GM19467 (cell line): ENCODE measurements at regions not wholly inside any gene's neighbourhood (a gene's known extent, or its start where the extent isn't known, plus 50 kb on each side); places are given as distances from the start of the nearest gene placed in this dataset.

Experiments used
- ATAC-seq: cut with Tn5 transposase; IDR thresholded peaks from one replicate; pipeline ENCODE4 v1.9.1; 2021; ENCODE audit warnings: mild to moderate bottlenecking, moderate library complexity; ENCODE audit not compliant: unreplicated experiment

- no peak for ATAC-seq
Measured at GRCh38 chr16:64470916-64471315, 650.9 kb downstream of the CDH11 start.

GRCh38 chr16:64469906-64470702 lies 651.8 kb downstream of the CDH11 start:
- ATAC-seq = no peak

- ATAC-seq = no peak
Measured at GRCh38 chr16:64469351-64469750, 652.5 kb downstream of the CDH11 start.

- no peak for ATAC-seq
Measured at GRCh38 chr16:64468515-64469090, 653.3 kb downstream of the CDH11 start.

- ATAC-seq = no peak
Measured at GRCh38 chr16:64459821-64460220, 662.0 kb downstream of the CDH11 start.

- ATAC-seq = no peak
Measured at GRCh38 chr16:64459402-64459801, 662.5 kb downstream of the CDH11 start.

GRCh38 chr16:64455275-64455674 lies 666.6 kb downstream of the CDH11 start:
- no peak for ATAC-seq

GRCh38 chr16:64453646-64454045 lies 668.2 kb downstream of the CDH11 start:
- ATAC-seq = no peak

GRCh38 chr16:64452446-64452845 lies 669.4 kb downstream of the CDH11 start:
- ATAC-seq = no peak

GRCh38 chr16:64450177-64450576 lies 671.7 kb downstream of the CDH11 start:
- no peak for ATAC-seq

- no peak for ATAC-seq
Measured at GRCh38 chr16:64449506-64449905, 672.4 kb downstream of the CDH11 start.

GRCh38 chr16:64445649-64446048 lies 676.2 kb downstream of the CDH11 start:
- no peak for ATAC-seq

GRCh38 chr16:64445245-64445644 lies 676.6 kb downstream of the CDH11 start:
- ATAC-seq = no peak

- no peak for ATAC-seq
Measured at GRCh38 chr16:64440421-64440831, 681.4 kb downstream of the CDH11 start.

GRCh38 chr16:64440005-64440404 lies 681.9 kb downstream of the CDH11 start:
- no peak for ATAC-seq

GRCh38 chr16:64437706-64438324 lies 684.0 kb downstream of the CDH11 start:
- no peak for ATAC-seq

GRCh38 chr16:64434526-64435069 lies 687.3 kb downstream of the CDH11 start:
- no peak for ATAC-seq

- ATAC-seq = no peak
Measured at GRCh38 chr16:64428463-64429113, 693.3 kb downstream of the CDH11 start.

- no peak for ATAC-seq
Measured at GRCh38 chr16:64426131-64426666, 695.7 kb downstream of the CDH11 start.

GRCh38 chr16:64425381-64425780 lies 696.5 kb downstream of the CDH11 start:
- ATAC-seq = no peak

GRCh38 chr16:64422259-64422658 lies 699.6 kb downstream of the CDH11 start:
- no peak for ATAC-seq
